Endothelial cell of umbilical vein (primary cell): ENCODE measurements at regions not wholly inside any gene's neighbourhood (a gene's known extent, or its start where the extent isn't known, plus 50 kb on each side); places are given as distances from the start of the nearest gene placed in this dataset.

Experiments
- BruUV-seq: library from RNA; stranded (reverse); fragments of 400-500 nt; replicated peaks from 2 replicates; lab custom pipeline; 2021; lab: Mats Ljungman, UMichigan
- CTCF ChIA-PET: fragments of 300-600, 350-600 bp; sonication (Branson Sonifier 250); formaldehyde crosslinking; loops from one replicate; lab custom pipeline; 2021; ENCODE audit warnings: antibody characterized with exemption, inconsistent platforms; lab: Charles Lee
- POLR2A ChIA-PET: fragments of 300-600, 350-600 bp; sonication (Branson Sonifier 250); formaldehyde crosslinking; loops from one replicate; lab custom pipeline; 2021; ENCODE audit warnings: antibody characterized with exemption, inconsistent platforms; lab: Charles Lee
- DNase-seq: peaks from one replicate; pipeline ENCODE4 v3.0.0-alpha.2; 2011; ENCODE audit warnings: low read depth, low spot score
- FAIRE-seq: peaks from 2 replicates; lab custom pipeline; 2011; peaks lifted over from hg19 to GRCh38; lab: Jason Lieb, UNC
- H2AFZ ChIP-seq: 2 replicates; pipeline ENCODE4 v1.6.0; 2012; ENCODE audit warnings: low read depth, low read length, control low read depth, inconsistent platforms
- H3K27ac ChIP-seq: 2 replicates; pipeline ENCODE4 v1.5.1; 2011; ENCODE audit warnings: low read depth, mild to moderate bottlenecking, control low read depth, low read length, moderate library complexity; ENCODE audit not compliant: insufficient read depth
- H3K27me3 ChIP-seq, 2 experiments: 2 replicates each; pipeline versions ENCODE4 v1.6.0 to v1.6.1; 2011; ENCODE audit warnings: low read length in 2 of 2, mixed read lengths in 1 of 2; ENCODE audit not compliant: control insufficient read depth in 2 of 2, insufficient read depth in 2 of 2
- H3K36me3 ChIP-seq, 2 experiments: 2 replicates in 1 of 2; 3 replicates in 1 of 2; pipeline ENCODE4 v1.5.1; 2011; ENCODE audit warnings: low read length in 2 of 2, mild to moderate bottlenecking in 1 of 2, moderate library complexity in 1 of 2; ENCODE audit not compliant: control insufficient read depth in 2 of 2, insufficient read depth in 2 of 2; ENCODE audit errors: extremely low read depth in 1 of 2
- H3K4me1 ChIP-seq: 3 replicates; pipeline ENCODE4 v1.5.1; 2011; ENCODE audit warnings: mild to moderate bottlenecking, low read length; ENCODE audit not compliant: control insufficient read depth, insufficient read depth; ENCODE audit errors: extremely low read depth
- H3K4me2 ChIP-seq: 2 replicates; pipeline ENCODE4 v1.6.1; 2011; ENCODE audit warnings: low read length, control low read depth, mixed read lengths; ENCODE audit not compliant: insufficient read depth
- H3K4me3 ChIP-seq, 3 experiments: fragments of 200-600 bp in 1 of 3; sonication (generic), shearing (Covaris generic) in 1 of 3; replicated peaks in 1 of 3; 2 replicates each; pipeline ENCODE4 v1.5.1; 2011 to 2016; ENCODE audit warnings: control low read depth in 3 of 3, low read length in 3 of 3, mild to moderate bottlenecking in 2 of 3, inconsistent platforms in 1 of 3, low read depth in 1 of 3, moderate library complexity in 1 of 3; ENCODE audit not compliant: insufficient read depth in 1 of 3
- H3K79me2 ChIP-seq: 2 replicates; pipeline ENCODE4 v1.6.0; 2012; ENCODE audit warnings: low read length, inconsistent platforms; ENCODE audit not compliant: control insufficient read depth, insufficient read depth
- H3K9ac ChIP-seq: replicated peaks from 2 replicates; pipeline ENCODE3; 2011; ENCODE audit warnings: low read length, control low read depth; ENCODE audit not compliant: insufficient read depth; ENCODE audit errors: extremely low read depth
- H3K9me1 ChIP-seq: replicated peaks from 3 replicates; pipeline ENCODE4 v1.6.0; 2011; ENCODE audit warnings: mild to moderate bottlenecking, low read length; ENCODE audit not compliant: control insufficient read depth, insufficient read depth; ENCODE audit errors: extremely low read depth
- H3K9me3 ChIP-seq: replicated peaks from 2 replicates; pipeline ENCODE4 v1.5.1; 2012; ENCODE audit warnings: low read length, inconsistent platforms; ENCODE audit not compliant: control insufficient read depth, insufficient read depth
- H4K20me1 ChIP-seq: replicated peaks from 2 replicates; pipeline ENCODE3; 2011; ENCODE audit warnings: mild to moderate bottlenecking, low read length; ENCODE audit not compliant: control insufficient read depth, insufficient read depth; ENCODE audit errors: extremely low read depth
- EZH2 ChIP-seq: IDR thresholded peaks from 2 replicates; pipeline ENCODE4 v1.6.1; 2012; ENCODE audit warnings: borderline replicate concordance, low read depth, mild to moderate bottlenecking, moderate library complexity, low read length, inconsistent platforms; ENCODE audit not compliant: severe bottlenecking
- FOS ChIP-seq: IDR thresholded peaks from 2 replicates; pipeline ENCODE4 v1.6.1; 2011; ENCODE audit warnings: mild to moderate bottlenecking, low read length, moderate library complexity, borderline replicate concordance; ENCODE audit not compliant: insufficient read depth
- GATA2 ChIP-seq: IDR thresholded peaks from 2 replicates; pipeline ENCODE4 v1.7.0; 2011; ENCODE audit warnings: low read depth, mild to moderate bottlenecking, moderate library complexity, mixed read lengths, low read length; ENCODE audit not compliant: insufficient read length, insufficient read depth
- JUN ChIP-seq: IDR thresholded peaks from 2 replicates; pipeline ENCODE4 v1.6.1; 2011; ENCODE audit warnings: borderline replicate concordance, low read depth; ENCODE audit not compliant: insufficient read length, insufficient read depth
- MAX ChIP-seq: IDR thresholded peaks from 2 replicates; pipeline ENCODE4 v1.6.1; 2011; ENCODE audit not compliant: insufficient read depth, insufficient read length
- MYC ChIP-seq: IDR thresholded peaks from one replicate; pipeline ENCODE4 v1.6.1; 2011; ENCODE audit warnings: mild to moderate bottlenecking, low read depth, low read length
- POLR2A ChIP-seq: IDR thresholded peaks from 2 replicates; pipeline ENCODE4 v1.6.1; 2012; ENCODE audit warnings: low read depth, mild to moderate bottlenecking, control low read depth, low read length
- POLR2AphosphoS5 ChIP-seq: IDR thresholded peaks from 2 replicates; pipeline ENCODE4 v1.6.1; 2012; ENCODE audit warnings: low read depth, mild to moderate bottlenecking, control low read depth, low read length, moderate library complexity; ENCODE audit not compliant: insufficient read depth
- dilution Hi-C: fragments of 300-500 bp; cut with MboI; formaldehyde crosslinking; loops from one replicate; pipeline ENCODE4 v1.15.0; 2019; ENCODE audit warnings: low sequenced_read_pairs; ENCODE audit not compliant: extremely low pct_ligation_motif_present
- intact Hi-C: fragments of 100-400 bp; cut with micrococcal nuclease; formaldehyde crosslinking; loops from one replicate; pipeline ENCODE4 v1.10.0; 2022
- TF ChIP-seq, protein P1 (sequence below), 2 donors: IDR thresholded peaks; 1 replicate in 1 of 2; 2 replicates in 1 of 2; pipeline ENCODE4 v1.5.1; 2011; ENCODE audit warnings: low read length in 2 of 2, mild to moderate bottlenecking in 2 of 2, moderate library complexity in 2 of 2, control low read depth in 1 of 2, inconsistent platforms in 1 of 2, low read depth in 1 of 2; ENCODE audit not compliant: insufficient read depth in 1 of 2; ENCODE audit errors: extremely low read depth in 1 of 2

DNA sequence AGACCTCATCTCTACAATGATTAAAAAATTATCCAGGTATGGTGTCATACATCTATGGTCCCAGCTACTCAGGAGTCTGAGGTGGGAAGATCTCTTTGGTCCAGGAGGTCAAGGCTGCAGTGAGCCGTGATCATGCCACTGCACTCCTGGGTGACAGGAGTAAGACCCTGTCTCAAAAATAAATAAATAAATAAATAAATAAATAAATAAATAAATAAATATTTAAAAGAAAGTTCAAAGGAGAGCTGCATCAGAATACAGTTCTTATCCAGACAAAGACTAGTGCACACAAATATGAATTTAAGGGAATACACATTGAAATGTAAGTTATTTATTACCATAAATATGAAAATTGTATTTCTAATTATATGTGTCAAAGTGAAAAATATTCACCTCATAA lies 624.9 kb downstream of the SLITRK6 start:
- dilution Hi-C loops: no loop called here
- H3K4me1 ChIP-seq: no peaks in the 10 kb centered on the region
- no peaks in the 10 kb centered on the region for H3K27me3 ChIP-seq
- H3K4me3 ChIP-seq: no peak overlapping the region
- H3K9me3 ChIP-seq: no peaks in the 10 kb centered on the region
- no peaks in the 10 kb centered on the region for H3K9me1 ChIP-seq
- no peaks in the 10 kb centered on the region for H3K79me2 ChIP-seq
- TF ChIP-seq POLR2AphosphoS5 (no peak), POLR2A (no peak), EZH2 (no peak), MYC (no peak), MAX (no peak), FOS (no peak), JUN (no peak), GATA2 (no peak)
- TF ChIP-seq, protein P1, sequence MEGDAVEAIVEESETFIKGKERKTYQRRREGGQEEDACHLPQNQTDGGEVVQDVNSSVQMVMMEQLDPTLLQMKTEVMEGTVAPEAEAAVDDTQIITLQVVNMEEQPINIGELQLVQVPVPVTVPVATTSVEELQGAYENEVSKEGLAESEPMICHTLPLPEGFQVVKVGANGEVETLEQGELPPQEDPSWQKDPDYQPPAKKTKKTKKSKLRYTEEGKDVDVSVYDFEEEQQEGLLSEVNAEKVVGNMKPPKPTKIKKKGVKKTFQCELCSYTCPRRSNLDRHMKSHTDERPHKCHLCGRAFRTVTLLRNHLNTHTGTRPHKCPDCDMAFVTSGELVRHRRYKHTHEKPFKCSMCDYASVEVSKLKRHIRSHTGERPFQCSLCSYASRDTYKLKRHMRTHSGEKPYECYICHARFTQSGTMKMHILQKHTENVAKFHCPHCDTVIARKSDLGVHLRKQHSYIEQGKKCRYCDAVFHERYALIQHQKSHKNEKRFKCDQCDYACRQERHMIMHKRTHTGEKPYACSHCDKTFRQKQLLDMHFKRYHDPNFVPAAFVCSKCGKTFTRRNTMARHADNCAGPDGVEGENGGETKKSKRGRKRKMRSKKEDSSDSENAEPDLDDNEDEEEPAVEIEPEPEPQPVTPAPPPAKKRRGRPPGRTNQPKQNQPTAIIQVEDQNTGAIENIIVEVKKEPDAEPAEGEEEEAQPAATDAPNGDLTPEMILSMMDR (IDR thresholded peaks at IDR 0.05; ENCODE audit: extremely low read depth in 1 of 2, insufficient read depth in 1 of 2, low read depth in 1 of 2, low read length in 2 of 2): no peak
- ChIA-PET CTCF (interaction anchor here (1.3 kb wide), 1 partner anchor 25 kb away, joined by 4 read pairs; no protein-coding TSS in a partner anchor), POLR2A (no interaction called here)
- BruUV-seq: no TSS peak
- no peaks in the 10 kb centered on the region for H3K36me3 ChIP-seq
- no peak overlapping the region for H2AFZ ChIP-seq
- no peak overlapping the region for H3K4me2 ChIP-seq
- DNase-seq (no peak), FAIRE-seq (no peak)
- intact Hi-C loops: no loop called here
- no peak overlapping the region for H3K9ac ChIP-seq
- H4K20me1 ChIP-seq: no peaks in the 10 kb centered on the region
- H3K27ac ChIP-seq: no peak overlapping the region
